MM.1S (cell line): ENCODE measurements at regions not wholly inside any gene's neighbourhood (a gene's known extent, or its start where the extent isn't known, plus 50 kb on each side); places are given as distances from the start of the nearest gene placed in this dataset.

Source experiments
- DNase-seq: peaks from one replicate; pipeline ENCODE4 v3.0.0-alpha.2; 2015
- H2AFZ ChIP-seq: fragments of 300-600 bp; sonication (generic); 2 replicates; pipeline ENCODE4 v1.6.0; 2016; ENCODE audit warnings: antibody characterized with exemption, low read length
- H3F3A ChIP-seq: fragments of 300-600 bp; sonication (generic); 2 replicates; pipeline ENCODE4 v1.6.1; 2016; ENCODE audit warnings: mild to moderate bottlenecking, antibody characterized with exemption, low read length, moderate library complexity, mixed read lengths; ENCODE audit not compliant: insufficient read depth
- H3K27ac ChIP-seq: fragments of 300-600 bp; sonication (generic); 2 replicates; pipeline ENCODE4 v1.5.1; 2016; ENCODE audit warnings: mild to moderate bottlenecking, low read length
- H3K27me3 ChIP-seq: fragments of 300-600 bp; sonication (generic); replicated peaks from 2 replicates; pipeline ENCODE4 v1.6.0; 2016; ENCODE audit warnings: low read length; ENCODE audit not compliant: insufficient read depth
- H3K36me3 ChIP-seq: fragments of 300-600 bp; sonication (generic); replicated peaks from 2 replicates; pipeline ENCODE4 v1.6.1; 2016; ENCODE audit warnings: mild to moderate bottlenecking, low read length, mixed read lengths; ENCODE audit not compliant: insufficient read depth
- H3K4me1 ChIP-seq: fragments of 300-600 bp; sonication (generic); 2 replicates; pipeline ENCODE4 v1.6.1; 2016; ENCODE audit warnings: low read length, mixed read lengths
- H3K4me2 ChIP-seq: fragments of 300-600 bp; sonication (generic); 2 replicates; pipeline ENCODE4 v1.6.0; 2016; ENCODE audit warnings: low read depth, low read length
- H3K4me3 ChIP-seq: fragments of 300-600 bp; sonication (generic); 2 replicates; pipeline ENCODE4 v1.5.1; 2016; ENCODE audit warnings: low read length, mixed read lengths
- H3K79me2 ChIP-seq: fragments of 300-600 bp; sonication (generic); 2 replicates; pipeline ENCODE4 v1.6.1; 2016; ENCODE audit warnings: mixed run types, low read length, mixed read lengths
- H3K9ac ChIP-seq: fragments of 300-600 bp; sonication (generic); 2 replicates; pipeline ENCODE4 v1.6.1; 2016; ENCODE audit warnings: low read length, mixed read lengths
- H3K9me2 ChIP-seq: fragments of 300-600 bp; sonication (generic); replicated peaks from 2 replicates; pipeline ENCODE4 v1.6.1; 2016; ENCODE audit warnings: mild to moderate bottlenecking, low read length, mixed read lengths; ENCODE audit not compliant: insufficient read depth
- H3K9me3 ChIP-seq: fragments of 300-600 bp; sonication (generic); replicated peaks from 2 replicates; pipeline ENCODE4 v1.6.1; 2016; ENCODE audit warnings: mild to moderate bottlenecking, low read length, mixed read lengths; ENCODE audit not compliant: insufficient read depth
- H4K20me1 ChIP-seq: fragments of 300-600 bp; sonication (generic); 2 replicates; pipeline ENCODE4 v1.6.1; 2016; ENCODE audit warnings: mild to moderate bottlenecking, low read length, moderate library complexity, mixed read lengths; ENCODE audit not compliant: insufficient read depth
- EZH2 ChIP-seq: fragments of 300-600 bp; sonication (generic); optimal IDR thresholded peaks from 2 replicates; pipeline ENCODE3; 2017; ENCODE audit warnings: low read depth, mild to moderate bottlenecking, antibody characterized with exemption, low read length, mixed read lengths
- EZH2phosphoT487 ChIP-seq: fragments of 300-600 bp; sonication (generic); IDR thresholded peaks from 2 replicates; pipeline ENCODE4 v1.6.1; 2018; ENCODE audit warnings: antibody characterized with exemption, low read length
- TF ChIP-seq, protein P1 (sequence below): fragments of 300-600 bp; sonication (generic); IDR thresholded peaks from 2 replicates; pipeline ENCODE4 v1.5.1; 2016; ENCODE audit warnings: antibody characterized with exemption, low read length, mixed read lengths

DNA sequence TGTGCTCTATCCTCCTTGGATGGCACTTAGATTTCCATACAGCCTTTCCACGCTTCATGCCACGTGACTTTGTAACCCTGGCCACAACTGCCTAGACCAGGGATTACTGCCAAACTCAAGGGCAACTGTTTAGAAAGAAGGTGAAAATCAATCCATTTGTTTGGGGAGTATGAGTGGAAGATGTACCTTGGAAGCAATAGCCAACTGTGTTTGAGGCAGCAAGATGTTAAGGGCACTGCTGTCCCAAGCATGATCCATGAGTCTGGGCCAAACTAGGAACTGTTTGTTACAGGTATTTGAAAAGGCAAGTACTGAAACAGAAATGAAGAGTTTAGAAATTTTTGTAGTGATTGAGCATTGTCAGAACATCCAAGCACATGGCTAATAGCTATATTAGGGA lies 138.9 kb downstream of the CDC42EP3 start:
- Histone ChIP-seq H3K4me3 (no peak overlapping the region), H3K9me3 (no peaks in the 10 kb centered on the region), H2AFZ (no peak overlapping the region), H3K4me1 (no peaks in the 10 kb centered on the region), H3K9ac (no peak overlapping the region), H3K27ac (no peak overlapping the region), H3K9me2 (no peaks in the 10 kb centered on the region), H3F3A (no peaks in the 10 kb centered on the region), H4K20me1 (no peaks in the 10 kb centered on the region), H3K4me2 (no peak overlapping the region), H3K27me3 (no peaks in the 10 kb centered on the region), H3K79me2 (no peaks in the 10 kb centered on the region), H3K36me3 (no peaks in the 10 kb centered on the region)
- TF ChIP-seq, protein P1, sequence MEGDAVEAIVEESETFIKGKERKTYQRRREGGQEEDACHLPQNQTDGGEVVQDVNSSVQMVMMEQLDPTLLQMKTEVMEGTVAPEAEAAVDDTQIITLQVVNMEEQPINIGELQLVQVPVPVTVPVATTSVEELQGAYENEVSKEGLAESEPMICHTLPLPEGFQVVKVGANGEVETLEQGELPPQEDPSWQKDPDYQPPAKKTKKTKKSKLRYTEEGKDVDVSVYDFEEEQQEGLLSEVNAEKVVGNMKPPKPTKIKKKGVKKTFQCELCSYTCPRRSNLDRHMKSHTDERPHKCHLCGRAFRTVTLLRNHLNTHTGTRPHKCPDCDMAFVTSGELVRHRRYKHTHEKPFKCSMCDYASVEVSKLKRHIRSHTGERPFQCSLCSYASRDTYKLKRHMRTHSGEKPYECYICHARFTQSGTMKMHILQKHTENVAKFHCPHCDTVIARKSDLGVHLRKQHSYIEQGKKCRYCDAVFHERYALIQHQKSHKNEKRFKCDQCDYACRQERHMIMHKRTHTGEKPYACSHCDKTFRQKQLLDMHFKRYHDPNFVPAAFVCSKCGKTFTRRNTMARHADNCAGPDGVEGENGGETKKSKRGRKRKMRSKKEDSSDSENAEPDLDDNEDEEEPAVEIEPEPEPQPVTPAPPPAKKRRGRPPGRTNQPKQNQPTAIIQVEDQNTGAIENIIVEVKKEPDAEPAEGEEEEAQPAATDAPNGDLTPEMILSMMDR, result no peak
- TF ChIP-seq EZH2 (no peak), EZH2phosphoT487 (no peak)
- no peak for DNase-seq

DNA sequence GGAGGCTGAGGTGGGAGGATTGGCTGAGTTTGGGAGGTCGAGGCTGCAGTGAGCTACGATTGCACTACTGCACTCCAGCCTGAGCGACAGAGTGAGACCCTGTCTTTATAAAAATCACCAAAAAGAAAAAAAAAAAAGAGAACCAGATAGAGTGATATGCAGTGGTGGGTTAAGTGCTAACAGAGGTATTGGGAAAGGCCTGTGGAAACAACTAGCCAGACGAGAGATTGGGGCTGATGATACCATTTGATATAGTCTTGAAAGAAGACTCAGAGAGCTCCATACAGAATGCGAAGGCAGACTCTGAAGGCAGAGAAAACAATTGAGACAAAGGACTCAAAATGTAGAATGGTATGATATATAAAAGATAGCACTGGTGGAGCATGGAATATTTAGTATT lies 134.1 kb downstream of the CDC42EP3 start:
- Histone ChIP-seq H3K27me3 (no peaks in the 10 kb centered on the region), H3K4me2 (no peak overlapping the region), H3K9me2 (no peaks in the 10 kb centered on the region), H4K20me1 (no peaks in the 10 kb centered on the region), H3K79me2 (no peaks in the 10 kb centered on the region), H3K4me3 (no peak overlapping the region), H3K9me3 (no peaks in the 10 kb centered on the region), H3K36me3 (no peaks in the 10 kb centered on the region), H3K4me1 (no peaks in the 10 kb centered on the region), H3K9ac (no peak overlapping the region), H3K27ac (no peak overlapping the region), H2AFZ (no peak overlapping the region), H3F3A (no peaks in the 10 kb centered on the region)
- TF ChIP-seq EZH2phosphoT487, result no peak
- no peak for TF ChIP-seq EZH2
- TF ChIP-seq, protein P1, result no peak
- DNase-seq, result no peak

DNA sequence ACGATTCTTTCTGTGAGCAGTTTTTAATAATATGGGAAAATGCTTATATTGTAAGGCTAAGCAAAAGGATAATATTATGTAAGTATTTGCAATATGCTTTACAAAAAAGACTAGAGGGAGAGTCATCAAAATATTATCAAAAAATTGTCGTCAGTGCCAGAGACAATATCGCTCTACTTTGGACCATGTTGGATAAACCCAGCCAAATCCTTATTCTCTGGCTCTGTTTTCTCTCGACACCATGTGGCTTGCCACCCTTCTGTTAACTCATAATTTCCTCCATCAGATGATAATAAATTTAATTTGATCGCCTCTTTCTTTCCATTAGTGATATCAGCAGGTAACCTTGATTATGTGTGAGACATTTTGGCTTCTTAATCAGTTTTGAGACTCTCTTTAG lies 129.9 kb downstream of the CDC42EP3 start:
- Histone ChIP-seq H3K27me3 (no peaks in the 10 kb centered on the region), H3F3A (no peaks in the 10 kb centered on the region), H3K9me2 (no peaks in the 10 kb centered on the region), H3K9ac (no peak overlapping the region), H2AFZ (no peak overlapping the region), H3K27ac (no peak overlapping the region), H4K20me1 (no peaks in the 10 kb centered on the region), H3K79me2 (no peaks in the 10 kb centered on the region), H3K4me2 (no peak overlapping the region), H3K4me3 (no peak overlapping the region), H3K36me3 (no peaks in the 10 kb centered on the region), H3K4me1 (no peaks in the 10 kb centered on the region), H3K9me3 (no peaks in the 10 kb centered on the region)
- DNase-seq, result no peak
- TF ChIP-seq EZH2phosphoT487 (no peak), EZH2 (no peak)
- TF ChIP-seq, protein P1, result no peak
